GM19395 (cell line): ENCODE measurements at regions not wholly inside any gene's neighbourhood (a gene's known extent, or its start where the extent isn't known, plus 50 kb on each side); places are given as distances from the start of the nearest gene placed in this dataset.
"Not testable (repeated sequence)": the region's sequence is repeated elsewhere in the genome, so short reads cannot be mapped to it uniquely, and the experiment has no call there.

ENCODE experiments used
- ATAC-seq: cut with Tn5 transposase; IDR thresholded peaks from one replicate; pipeline ENCODE4 v1.9.1; 2021; ENCODE audit warnings: mild to moderate bottlenecking, moderate library complexity; ENCODE audit not compliant: unreplicated experiment

DNA sequence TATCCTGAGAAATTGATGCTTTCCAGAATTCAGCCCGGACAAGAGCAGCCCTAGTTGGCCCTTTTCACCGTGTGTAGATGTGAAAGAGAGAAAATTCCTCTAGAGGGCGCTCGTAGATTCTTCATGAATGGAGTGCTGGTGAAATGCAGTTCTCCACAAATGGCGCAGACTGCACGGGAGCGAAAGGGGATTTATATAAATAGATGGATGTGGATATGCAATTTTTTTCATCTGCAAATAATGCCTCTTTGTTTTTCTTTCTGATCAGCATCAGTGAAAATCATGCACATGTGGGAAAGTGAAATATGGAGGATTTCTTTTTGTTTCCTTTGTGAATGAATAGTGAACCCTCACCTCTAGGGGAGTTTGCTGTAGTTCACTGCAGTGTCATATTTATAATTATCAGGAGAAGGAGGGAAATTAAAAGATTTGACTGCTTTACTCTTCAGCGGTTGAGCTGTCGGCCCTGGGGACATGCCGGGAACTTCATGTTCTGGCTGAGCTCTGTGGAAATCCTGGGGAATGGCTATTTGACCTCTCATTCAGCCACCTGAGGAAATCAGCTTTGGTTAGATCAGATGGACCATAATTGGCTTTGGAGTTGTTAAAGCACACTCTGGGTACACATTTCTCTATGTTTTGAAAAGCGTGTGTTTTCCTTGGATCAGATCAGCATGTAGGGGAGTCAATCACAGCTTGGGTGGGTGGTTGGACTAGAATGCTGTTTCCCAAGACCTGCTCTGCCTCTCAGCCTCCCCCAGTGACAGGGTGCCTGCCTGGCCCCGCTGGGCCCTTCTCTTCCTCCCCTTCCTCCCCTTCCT lies 115.0 kb upstream of the SHISA3 start:
- peak; percentile 91 for ATAC-seq

DNA sequence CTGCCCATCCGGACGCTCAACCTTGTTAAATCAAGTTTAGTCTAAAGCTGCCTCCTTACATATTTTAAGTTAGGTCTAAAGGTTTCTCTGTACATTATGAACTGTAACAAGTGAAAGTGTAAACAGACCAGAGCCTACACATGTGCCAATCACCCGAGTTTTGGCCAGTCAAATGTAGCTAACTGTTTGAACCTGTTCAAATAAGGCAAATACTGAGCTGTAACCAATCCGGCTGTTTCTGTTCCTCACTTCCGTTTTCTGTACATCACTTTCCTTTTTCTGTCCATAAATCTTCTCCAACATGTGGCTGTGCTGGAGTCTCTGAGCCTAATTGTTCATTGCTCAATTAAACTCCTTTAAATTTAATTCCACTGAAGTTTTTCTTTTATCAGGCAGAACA lies 113.3 kb upstream of the SHISA3 start:
- ATAC-seq: no peak

DNA sequence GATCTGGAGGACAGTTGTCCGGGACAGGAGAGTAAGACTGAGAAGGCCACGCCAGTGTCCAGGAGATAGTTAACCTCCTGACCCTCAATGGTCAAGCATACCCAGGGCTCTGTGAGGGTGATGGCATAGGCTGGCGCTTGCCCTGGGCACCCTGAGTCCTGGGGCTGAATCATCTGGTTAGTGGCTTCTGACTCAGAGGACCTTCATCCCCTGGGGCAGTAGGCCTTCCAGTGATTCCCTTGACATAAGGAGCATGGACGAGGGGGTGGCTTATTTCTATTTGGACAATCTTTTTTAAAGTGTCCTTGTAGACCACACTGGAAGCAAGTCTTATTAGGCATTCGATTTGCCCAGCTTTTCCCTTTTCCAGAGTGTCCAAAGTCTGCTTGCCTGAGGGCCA lies 108.4 kb upstream of the SHISA3 start:
- ATAC-seq: not testable (repeated sequence)

DNA sequence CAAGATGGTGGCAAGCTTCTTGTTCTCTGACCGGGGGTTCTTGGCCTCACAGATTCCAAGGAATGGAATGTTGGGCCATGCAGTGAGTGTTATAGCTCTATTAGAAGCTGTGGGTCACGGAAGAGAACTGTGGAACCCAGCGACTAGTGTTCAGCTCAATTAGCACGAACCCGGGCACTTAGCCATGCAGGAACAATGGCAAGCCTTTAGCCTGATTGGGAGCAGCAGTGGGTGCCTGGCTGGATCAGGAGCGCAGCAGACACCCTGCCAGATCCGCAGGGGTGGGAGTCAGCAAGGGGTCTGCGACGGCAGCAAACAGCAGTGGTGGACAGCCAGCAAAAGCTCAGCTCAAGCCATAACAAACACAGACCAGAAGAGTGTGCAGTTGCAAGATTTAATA lies 105.1 kb upstream of the SHISA3 start:
- ATAC-seq: not testable (repeated sequence)

DNA sequence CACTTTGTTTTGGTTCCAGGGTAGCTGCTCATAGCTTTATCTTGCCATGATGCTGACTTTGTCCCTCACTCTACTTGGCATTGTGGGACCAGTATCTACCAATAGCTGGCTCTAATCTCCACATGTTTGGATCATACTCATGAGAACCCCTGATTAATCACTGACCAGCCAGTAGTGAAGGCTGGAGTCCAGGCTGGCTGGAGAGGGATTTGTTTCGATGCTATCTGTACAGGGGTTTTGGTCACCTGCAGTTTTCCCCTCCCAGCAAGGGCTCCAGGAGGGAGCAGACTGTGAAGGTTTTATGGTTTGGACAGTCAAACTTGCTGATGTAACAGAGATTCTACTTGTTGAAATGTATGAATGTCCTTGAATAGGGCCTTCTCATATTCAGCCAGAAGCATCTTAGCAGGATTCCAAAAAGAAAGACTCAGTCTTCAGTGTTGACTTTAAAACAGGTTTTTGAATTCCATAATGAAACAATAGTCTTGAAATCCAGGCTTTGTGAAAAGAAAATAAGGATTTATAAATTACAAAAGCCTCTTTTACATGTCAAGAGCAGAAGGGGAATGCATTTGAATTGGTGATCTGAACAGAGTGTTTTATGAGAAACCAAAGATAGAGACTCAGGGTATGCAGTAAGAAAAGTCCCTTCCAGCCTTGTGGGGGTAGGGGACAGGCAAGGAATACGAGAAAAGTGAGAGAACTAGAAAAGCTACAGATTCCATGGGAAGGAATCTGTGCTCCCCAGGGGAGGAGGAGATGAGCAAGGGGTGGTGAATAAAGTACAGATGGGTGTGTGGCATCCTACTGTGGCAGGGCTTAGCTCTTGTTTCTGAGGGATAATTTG lies 103.1 kb upstream of the SHISA3 start:
- ATAC-seq: no peak

DNA sequence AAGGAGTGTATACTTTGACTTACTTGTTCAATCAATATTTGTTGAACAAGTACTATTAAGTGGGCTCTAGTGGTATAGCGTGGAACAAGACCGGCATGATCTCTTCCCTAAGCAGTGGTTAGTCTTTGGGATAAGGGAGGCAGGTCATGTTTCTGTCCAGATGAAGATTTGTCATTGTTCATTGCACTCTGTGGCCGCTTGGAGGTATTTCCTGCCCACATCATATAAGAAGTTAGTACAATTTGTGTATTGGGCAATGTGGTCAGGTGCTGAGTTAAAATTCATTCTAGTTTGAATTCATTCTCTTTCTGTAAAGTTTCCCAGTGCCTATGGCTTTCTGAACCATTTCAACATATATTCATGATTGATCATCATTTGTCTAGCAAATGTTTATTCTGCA lies 101.1 kb upstream of the SHISA3 start:
- no peak for ATAC-seq

DNA sequence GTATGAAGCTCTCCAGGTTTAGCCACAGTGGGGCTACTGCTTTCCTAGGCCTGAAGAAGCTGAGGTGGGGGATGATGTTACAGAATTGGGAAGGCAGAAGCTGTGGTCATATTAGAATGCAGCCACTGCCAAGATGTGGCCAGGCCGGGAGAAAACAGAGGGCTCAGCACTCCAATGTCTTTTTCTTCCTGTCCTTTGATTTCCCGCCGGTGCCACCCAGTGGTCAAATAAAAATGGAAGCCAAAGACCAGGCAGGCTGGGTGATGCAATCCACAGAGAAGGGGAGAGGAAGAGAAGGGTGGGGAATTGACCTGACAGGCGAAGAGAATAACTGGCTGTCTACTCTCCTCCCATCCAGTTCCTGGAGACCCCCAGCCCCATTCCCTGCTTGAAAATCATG lies 94.9 kb upstream of the SHISA3 start:
- ATAC-seq: no peak

DNA sequence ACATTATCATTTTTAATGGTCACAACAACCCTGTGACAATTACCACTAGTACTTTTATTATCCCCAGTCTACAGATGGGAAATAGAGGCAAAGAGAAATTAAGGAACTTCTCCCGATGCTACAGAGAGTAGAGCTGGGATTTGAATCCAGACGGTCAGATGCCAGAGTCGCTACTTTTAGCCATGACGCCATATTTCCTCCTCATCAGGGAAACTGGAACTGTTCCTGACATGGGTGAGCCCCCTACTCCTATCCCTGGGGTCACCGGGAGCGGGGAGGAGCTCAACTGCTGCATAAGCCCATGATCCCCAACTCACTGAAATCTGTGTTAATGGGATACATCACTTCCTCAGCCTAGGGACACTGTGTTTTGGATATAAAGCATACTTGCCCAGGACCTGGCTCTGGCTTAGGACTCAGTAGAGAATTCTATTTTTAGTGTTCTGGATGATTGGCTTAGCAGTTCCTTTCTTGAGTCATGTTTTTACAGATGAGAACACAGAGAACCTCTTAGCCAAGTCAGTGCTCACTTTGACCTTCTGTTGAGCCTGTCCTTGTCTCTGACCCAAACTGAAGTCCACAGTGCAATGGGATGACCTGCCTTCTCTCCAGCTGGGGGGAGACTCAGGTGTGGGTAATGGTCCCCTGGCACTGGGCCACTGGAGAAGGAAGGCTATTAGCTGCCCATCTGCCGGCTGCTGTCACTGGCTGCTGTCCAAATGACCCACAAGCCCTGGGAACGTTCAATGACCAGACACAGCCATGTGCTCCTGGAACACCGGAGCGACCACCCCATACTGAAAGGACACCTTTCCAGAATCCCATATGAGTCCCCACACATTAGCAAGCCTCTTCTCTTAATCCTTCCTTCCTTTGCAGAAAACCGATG lies 90.8 kb upstream of the SHISA3 start:
- ATAC-seq: no peak

DNA sequence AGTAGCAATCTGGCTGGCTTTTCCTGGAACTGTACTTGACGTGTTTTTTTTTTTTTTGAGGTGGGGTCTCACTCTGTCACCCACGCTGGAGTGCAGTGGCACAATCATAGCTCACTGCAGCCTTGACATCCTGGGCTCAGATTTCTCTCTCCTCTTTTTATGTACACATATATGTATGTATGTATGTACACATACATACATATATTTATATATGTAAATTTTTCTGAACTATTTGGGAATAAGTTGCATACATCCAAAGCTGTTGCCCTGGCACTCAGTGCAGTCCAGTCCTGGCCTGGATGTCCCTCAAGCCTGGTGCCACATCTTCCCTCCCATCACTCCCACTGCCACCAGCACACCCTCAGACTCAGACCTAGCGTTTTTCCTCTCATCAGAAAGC lies 89.0 kb upstream of the SHISA3 start:
- ATAC-seq: no peak

DNA sequence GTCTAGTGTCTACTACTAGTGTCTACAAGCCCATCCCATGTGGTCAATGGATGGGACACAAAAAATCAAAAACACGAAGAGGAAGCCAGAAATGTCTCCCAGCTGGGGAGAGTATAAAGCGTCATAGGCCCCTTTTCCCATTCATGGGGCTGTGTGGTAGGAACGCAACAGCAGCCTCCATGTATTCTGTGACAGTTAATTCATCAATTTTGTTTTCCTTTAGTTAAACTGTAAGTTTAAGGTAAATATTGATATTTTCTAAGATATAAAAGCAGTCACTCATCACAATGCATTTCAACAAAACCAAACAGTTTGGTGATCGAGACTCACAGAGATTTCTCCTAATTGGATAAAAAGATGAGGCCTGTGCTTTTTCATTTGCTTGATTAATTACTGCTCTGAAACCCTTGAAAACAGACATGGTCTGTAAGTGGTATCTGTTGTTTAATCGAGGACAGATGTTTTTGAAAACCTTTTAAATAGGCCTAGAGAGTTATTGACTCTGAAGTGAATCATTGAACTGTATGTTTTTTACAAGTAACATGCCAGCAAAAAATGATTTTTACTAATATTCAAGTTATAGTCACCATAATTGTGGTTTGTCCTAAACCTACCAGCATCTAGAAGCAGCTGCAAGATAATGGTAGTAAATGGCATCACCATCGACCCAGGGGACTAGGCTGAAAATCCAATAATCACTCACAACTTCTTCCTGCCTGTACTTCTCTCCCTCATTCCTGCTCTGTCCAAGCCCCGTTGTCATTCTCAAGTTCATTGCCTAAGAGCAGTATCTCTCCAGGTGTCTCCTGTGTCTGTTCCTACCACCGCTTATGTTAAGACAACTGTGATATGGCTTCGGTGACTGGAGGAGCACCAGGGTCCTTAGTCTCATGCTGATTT lies 87.7 kb upstream of the SHISA3 start:
- no peak for ATAC-seq

DNA sequence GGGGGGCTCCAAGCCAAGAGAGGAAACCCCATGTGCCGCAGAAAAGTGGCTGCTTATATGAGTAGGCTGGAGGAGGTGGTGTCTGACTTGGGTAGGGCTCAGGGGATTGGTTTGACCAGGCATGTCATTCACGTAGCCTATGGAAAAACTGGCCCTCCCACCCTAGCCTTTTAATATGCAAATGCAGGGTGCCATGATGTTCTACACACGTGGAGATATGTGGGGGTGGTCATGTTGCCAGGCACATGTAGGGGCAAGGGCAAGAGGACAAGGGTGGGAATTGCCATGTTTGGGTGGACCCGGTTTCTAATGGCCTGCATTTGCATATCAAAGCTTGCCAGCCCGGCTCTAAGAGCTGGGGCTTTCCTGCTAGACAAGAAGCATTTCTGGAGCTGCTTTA lies 86.9 kb upstream of the SHISA3 start:
- no peak for ATAC-seq

DNA sequence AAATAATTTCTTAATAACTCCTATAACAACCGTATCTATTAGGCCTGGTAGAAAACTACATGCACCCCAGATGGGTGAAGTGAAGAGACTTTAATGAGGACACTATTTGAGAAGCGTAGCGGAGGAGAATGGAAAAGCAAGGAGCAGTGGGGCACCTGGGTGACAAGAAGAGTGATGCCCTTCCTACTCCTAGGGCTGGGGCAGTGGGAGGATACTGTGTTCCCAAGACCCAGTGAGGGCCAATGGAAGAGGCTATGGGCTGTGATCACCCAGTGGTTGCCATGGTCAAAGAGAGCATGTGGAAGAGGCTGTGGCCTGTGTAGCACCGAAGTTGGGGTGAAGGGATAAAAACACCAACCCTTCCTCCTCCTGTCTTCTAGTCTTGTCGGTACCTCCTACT lies 86.5 kb upstream of the SHISA3 start:
- ATAC-seq: no peak

DNA sequence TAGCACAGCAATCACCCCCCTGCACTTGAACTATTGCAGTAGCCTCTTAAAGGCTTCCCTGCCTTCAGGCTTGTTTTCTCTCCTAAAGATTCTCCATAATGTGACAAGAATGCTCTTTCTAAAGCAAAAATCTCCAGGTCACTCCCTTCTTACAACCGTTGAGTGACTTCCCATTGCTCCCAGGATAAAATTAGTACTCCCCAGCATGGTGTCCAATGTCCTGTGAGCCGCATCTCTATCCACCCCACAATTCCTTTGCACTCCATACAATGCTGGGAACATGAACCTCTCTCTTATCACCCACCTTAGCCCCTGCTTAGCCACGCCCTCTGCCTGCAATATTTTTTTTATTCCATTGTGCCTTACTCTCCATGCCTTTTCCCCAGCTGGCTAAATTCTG lies 85.7 kb upstream of the SHISA3 start:
- ATAC-seq: no peak

DNA sequence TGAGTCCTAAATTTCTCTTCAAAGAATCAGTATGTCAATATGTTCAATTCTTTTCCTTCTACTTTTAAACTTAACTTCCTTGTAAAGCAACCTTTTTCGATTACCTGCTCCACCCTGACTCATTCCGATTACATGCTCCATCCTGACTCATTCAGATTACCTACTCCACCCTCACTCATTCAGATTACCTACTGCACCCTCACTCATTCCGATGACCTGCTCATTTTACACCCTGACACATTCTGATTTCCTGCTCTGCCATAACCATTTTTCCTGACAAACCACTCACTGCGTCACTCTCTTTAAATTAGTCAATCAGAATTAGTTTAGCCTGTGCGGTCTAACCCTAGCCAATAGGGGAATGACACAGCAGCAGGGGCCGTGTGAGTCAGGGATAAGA lies 83.9 kb upstream of the SHISA3 start:
- not testable (repeated sequence) for ATAC-seq

DNA sequence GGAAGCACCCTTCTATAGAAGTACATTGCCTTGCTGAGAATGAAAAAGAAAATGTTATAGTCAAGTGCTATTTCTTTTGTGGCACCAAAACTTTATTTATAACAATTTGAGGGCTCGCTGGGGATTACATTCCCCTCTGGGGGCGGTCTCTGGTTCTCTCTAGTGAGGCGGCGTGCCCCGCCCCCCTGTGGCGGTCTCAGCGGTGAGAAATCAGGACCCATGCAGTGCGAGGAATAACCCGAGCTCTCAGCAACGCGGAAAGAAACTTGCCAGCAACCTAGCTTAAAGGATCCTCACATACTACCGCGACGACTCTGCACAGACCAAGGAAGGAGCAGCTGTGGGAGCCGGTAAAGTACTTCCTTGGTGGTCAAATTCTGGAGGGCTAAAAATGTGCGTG lies 83.4 kb upstream of the SHISA3 start:
- ATAC-seq: no peak

DNA sequence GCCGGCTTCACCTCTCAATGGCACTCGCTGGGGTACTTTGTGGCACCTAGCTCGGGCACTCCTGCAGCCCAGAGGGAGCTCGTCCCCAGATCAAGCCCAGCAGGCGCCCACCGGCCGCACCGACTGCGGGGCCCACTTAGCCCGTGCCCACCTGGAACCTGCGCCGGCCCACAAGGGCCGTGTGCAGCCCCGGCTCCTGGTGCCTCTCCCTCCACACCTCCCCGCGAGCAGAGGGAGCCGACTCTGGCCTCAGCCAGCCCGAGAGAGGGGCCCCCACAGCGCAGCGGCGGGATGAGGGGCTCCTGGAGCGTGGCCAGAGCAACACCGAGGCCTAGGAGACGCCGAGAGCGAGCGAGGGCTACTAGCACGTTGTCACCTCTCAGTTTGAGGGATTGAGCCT lies 82.1 kb upstream of the SHISA3 start:
- no peak for ATAC-seq

DNA sequence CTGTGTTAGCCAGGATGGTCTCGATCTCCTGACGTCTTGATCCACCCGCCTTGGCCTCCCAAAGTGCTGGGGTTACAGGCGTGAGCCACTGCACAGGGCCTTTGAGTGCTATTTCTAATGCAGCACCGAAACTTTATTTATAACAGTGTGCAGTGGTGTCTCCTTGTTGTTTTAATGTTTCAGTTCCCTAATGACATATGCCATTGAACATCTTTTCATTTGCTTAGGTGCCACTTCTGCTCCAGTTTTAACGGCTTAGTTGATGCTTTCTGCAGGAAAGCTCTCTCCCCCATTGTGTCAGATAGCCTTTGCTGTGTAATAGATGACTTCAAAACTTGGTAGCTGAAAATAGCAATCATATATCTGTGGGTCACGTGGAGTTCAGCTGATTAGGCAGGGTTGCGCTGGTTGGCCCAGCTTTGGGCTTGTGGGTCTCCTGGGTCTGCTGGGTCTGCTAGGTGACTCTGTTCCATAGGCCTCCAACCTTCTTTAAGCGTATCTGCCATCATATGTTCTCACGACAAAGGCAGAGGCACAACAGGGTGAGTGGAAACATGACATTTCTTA lies 76.4 kb upstream of the SHISA3 start:
- ATAC-seq: no peak

DNA sequence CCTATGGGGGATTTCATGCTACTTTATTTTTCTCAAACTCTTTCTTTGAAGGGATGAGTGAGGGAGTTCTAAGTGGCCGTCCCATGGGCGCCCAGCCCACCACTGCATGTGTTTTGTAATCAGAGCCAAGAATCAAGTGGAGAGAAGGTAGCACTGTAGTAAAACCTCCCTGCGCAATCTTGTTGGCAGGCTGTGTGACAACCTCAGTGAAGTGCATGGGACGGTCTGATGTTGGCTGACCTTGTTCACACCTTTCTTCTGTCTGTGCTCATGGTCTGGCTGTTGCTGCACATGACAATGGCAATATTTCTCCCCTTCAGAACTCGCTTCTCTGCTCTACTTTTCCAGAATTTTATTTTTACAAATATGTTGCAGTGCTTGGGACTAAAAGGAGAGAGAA lies 71.2 kb upstream of the SHISA3 start:
- ATAC-seq: no peak

DNA sequence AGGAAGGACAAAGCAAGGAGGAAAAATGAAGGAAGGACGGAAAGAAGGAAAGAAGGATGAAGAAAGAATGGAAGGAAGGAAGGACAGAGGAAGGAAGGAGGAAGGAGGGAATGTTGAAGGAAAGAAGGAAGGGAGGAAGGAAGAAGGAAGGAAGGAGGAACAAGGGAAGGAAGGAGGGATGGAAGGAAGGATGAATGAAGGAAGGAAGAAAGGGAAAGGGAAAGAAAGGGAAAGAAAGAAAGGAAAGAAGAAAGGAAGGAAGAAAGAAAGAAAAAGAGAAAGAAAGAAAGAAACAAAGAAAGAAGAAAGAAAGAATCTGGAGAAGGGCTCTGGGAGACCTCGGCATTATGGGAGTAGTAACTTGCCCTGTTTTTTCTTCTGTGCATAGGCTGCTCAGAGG lies 70.8 kb upstream of the SHISA3 start:
- no peak for ATAC-seq

DNA sequence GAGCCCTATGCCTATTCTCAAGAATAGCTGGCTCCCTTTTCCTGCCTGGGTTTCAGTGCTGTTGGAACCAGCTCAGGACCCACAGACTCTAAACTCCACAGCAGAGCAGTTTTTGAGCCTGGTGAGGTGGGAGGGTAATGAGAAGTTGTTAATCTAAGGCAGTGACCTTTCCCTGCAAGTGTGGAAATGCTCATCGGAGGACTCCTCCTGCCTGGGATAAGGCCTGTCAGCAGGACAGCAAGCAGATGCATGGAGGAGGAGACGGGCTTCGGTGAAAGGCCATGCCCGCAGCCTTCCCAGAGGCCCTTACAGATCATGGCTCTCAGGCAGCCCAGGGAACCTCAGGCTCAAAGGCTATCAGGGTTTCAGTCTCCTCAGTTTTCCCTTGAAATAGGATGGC lies 70.0 kb upstream of the SHISA3 start:
- ATAC-seq: no peak
